GM12878 (cell line): ENCODE measurements at regions not wholly inside any gene's neighbourhood (a gene's known extent, or its start where the extent isn't known, plus 50 kb on each side); places are given as distances from the start of the nearest gene placed in this dataset.

Experiments
- ATAC-seq: fragments of 200-7000 bp; cut with Tn5 transposase; 3 replicates; pipeline ENCODE4 v1.9.1; 2020; ENCODE audit warnings: mild to moderate bottlenecking, moderate library complexity
- BruUV-seq: library from RNA; stranded (reverse); fragments of 400-500 nt; replicated peaks from 2 replicates; lab custom pipeline; 2021; lab: Mats Ljungman, UMichigan
- CTCF ChIA-PET: fragments of 300-600 bp; sonication (Branson Sonifier 250); formaldehyde crosslinking; extraction: SDS; loops from one replicate; lab custom pipeline; 2021; ENCODE audit warnings: inconsistent platforms; lab: Yijun Ruan, JAX
- POLR2A ChIA-PET: fragments of 350-600 bp; formaldehyde crosslinking; extraction: SDS; loops from one replicate; lab custom pipeline; 2021; ENCODE audit warnings: inconsistent platforms; lab: Charles Lee
- RAD21 ChIA-PET: fragments of 300-600 bp; sonication (Branson Sonifier 250); formaldehyde crosslinking; loops from one replicate; lab custom pipeline; 2023; ENCODE audit warnings: antibody characterized with exemption; ENCODE audit not compliant: unreplicated experiment; lab: Charles Lee
- SMC1A ChIA-PET: fragments of 300-600 bp; sonication (Branson Sonifier 250); formaldehyde crosslinking; loops from one replicate; lab custom pipeline; 2023; ENCODE audit not compliant: unreplicated experiment, uncharacterized antibody; lab: Charles Lee
- DNase-seq: peaks from one replicate; pipeline ENCODE4 v3.0.0-alpha.2; 2011; ENCODE audit warnings: low read depth, low spot score
- FAIRE-seq: peaks from 3 replicates; lab custom pipeline; 2011; peaks lifted over from hg19 to GRCh38; lab: Jason Lieb, UNC
- H2AFZ ChIP-seq: 2 replicates; pipeline ENCODE4 v1.6.0; 2011; ENCODE audit warnings: low read depth, low read length, control low read depth; ENCODE audit not compliant: control insufficient read depth
- H3K27ac ChIP-seq: 2 replicates; pipeline ENCODE4 v1.5.1; 2011; ENCODE audit warnings: control low read depth; ENCODE audit not compliant: control insufficient read depth, insufficient read depth
- H3K27me3 ChIP-seq, 2 experiments: replicated peaks in 1 of 2; 2 replicates each; pipeline versions ENCODE4 v1.6.0 to v1.6.1; 2011; ENCODE audit warnings: low read length in 1 of 2; ENCODE audit not compliant: control insufficient read depth in 2 of 2, insufficient read depth in 2 of 2
- H3K36me3 ChIP-seq, 2 experiments: 2 replicates each; pipeline ENCODE4 v1.5.1; 2011; ENCODE audit warnings: low read length in 1 of 2; ENCODE audit not compliant: control insufficient read depth in 2 of 2, insufficient read depth in 2 of 2
- H3K4me1 ChIP-seq: 2 replicates; pipeline ENCODE4 v1.6.1; 2011; ENCODE audit warnings: mild to moderate bottlenecking, low read length, moderate library complexity, mixed read lengths; ENCODE audit not compliant: control insufficient read depth, insufficient read depth
- H3K4me2 ChIP-seq: 2 replicates; pipeline ENCODE4 v1.6.0; 2011; ENCODE audit warnings: control low read depth; ENCODE audit not compliant: control insufficient read depth, insufficient read depth
- H3K4me3 ChIP-seq: fragments of 200-600 bp; sonication (generic); 2 replicates; pipeline ENCODE4 v1.5.1; 2016
- H3K79me2 ChIP-seq: 2 replicates; pipeline ENCODE4 v1.6.0; 2011; ENCODE audit warnings: low read length; ENCODE audit not compliant: control insufficient read depth, insufficient read depth
- H3K9ac ChIP-seq: 2 replicates; pipeline ENCODE4 v1.8.0; 2011; ENCODE audit warnings: low read length, control low read depth, mixed read lengths; ENCODE audit not compliant: control insufficient read depth, insufficient read depth
- H3K9me3 ChIP-seq: replicated peaks from 3 replicates; pipeline ENCODE4 v1.5.1; 2011; ENCODE audit warnings: mild to moderate bottlenecking, low read length; ENCODE audit not compliant: control insufficient read depth, insufficient read depth
- H4K20me1 ChIP-seq: 2 replicates; pipeline ENCODE4 v1.6.0; 2011; ENCODE audit not compliant: control insufficient read depth, insufficient read depth
- BACH1 ChIP-seq: fragments of 450-650 bp; IDR thresholded peaks from 2 replicates; pipeline ENCODE4 v1.6.1; 2017; ENCODE audit warnings: mild to moderate bottlenecking, borderline replicate concordance
- CEBPB ChIP-seq, 2 experiments: fragments of 150-350 bp in 1 of 2; IDR thresholded peaks; 2 replicates each; pipeline ENCODE4 v1.6.1; 2012 to 2014; ENCODE audit warnings: low read depth in 2 of 2, low read length in 2 of 2, borderline replicate concordance in 1 of 2, inconsistent platforms in 1 of 2
- MEF2A ChIP-seq: IDR thresholded peaks from 2 replicates; pipeline ENCODE4 v1.6.1; 2011; ENCODE audit warnings: low read depth, mild to moderate bottlenecking, low read length, moderate library complexity; ENCODE audit not compliant: insufficient read depth
- MTA3 ChIP-seq: IDR thresholded peaks from 2 replicates; pipeline ENCODE4 v1.6.1; 2012; ENCODE audit warnings: low read length, inconsistent platforms, borderline replicate concordance
- NFYA ChIP-seq: IDR thresholded peaks from 2 replicates; pipeline ENCODE4 v1.6.1; 2011; ENCODE audit warnings: low read depth, mild to moderate bottlenecking, low read length, improper control_type of control experiment, borderline replicate concordance
- NRF1 ChIP-seq: conservative IDR thresholded peaks from 2 replicates; pipeline ENCODE4 v1.6.1; 2011; ENCODE audit warnings: mild to moderate bottlenecking, low read depth, low read length, improper control_type of control experiment
- POLR2AphosphoS2 ChIP-seq: IDR thresholded peaks from 2 replicates; pipeline ENCODE4 v1.6.1; 2011; ENCODE audit warnings: low read depth, mild to moderate bottlenecking, low read length, improper control_type of control experiment, moderate library complexity
- RAD51 ChIP-seq: fragments of 450-650 bp; IDR thresholded peaks from 2 replicates; pipeline ENCODE4 v1.6.1; 2016; ENCODE audit warnings: moderate library complexity, mild to moderate bottlenecking, inconsistent platforms
- RFX5 ChIP-seq: IDR thresholded peaks from 2 replicates; pipeline ENCODE4 v1.6.1; 2011; ENCODE audit warnings: low read depth, low read length, improper control_type of control experiment
- SMARCA5 ChIP-seq: fragments of 450-650 bp; IDR thresholded peaks from 2 replicates; pipeline ENCODE4 v1.6.1; 2017; ENCODE audit warnings: mild to moderate bottlenecking
- TCF3 ChIP-seq: IDR thresholded peaks from 2 replicates; pipeline ENCODE4 v1.6.1; 2012; ENCODE audit warnings: low read depth, mild to moderate bottlenecking, low read length, borderline replicate concordance; ENCODE audit not compliant: insufficient read depth
- TCF7 ChIP-seq: IDR thresholded peaks from 2 replicates; pipeline ENCODE4 v1.6.1; 2014; ENCODE audit warnings: antibody characterized with exemption, borderline replicate concordance
- ZBTB33 ChIP-seq: fragments of 450-650 bp; IDR thresholded peaks from 2 replicates; pipeline ENCODE4 v1.6.1; 2017; ENCODE audit warnings: mild to moderate bottlenecking
- ZNF24 ChIP-seq: fragments of 450-650 bp; IDR thresholded peaks from 2 replicates; pipeline ENCODE4 v1.6.1; 2017; ENCODE audit warnings: antibody characterized with exemption, mild to moderate bottlenecking
- WGBS: methylation state at CpG from one replicate; pipeline ENCODE4 v1.1.6; 2016; ENCODE audit warnings: low lambda C conversion rate; ENCODE audit not compliant: insufficient replicate concordance, insufficient coverage; ENCODE audit errors: missing lambda C conversion rate; 5-methylcytosine and 5-hydroxymethylcytosine counted together
- in situ Hi-C: fragments of 300-500 bp; cut with MboI; formaldehyde crosslinking; loops from 9 replicates; pipeline ENCODE4 v1.14.3; 2018; ENCODE audit warnings: mixed read lengths
- intact Hi-C: fragments of 100-400 bp; cut with micrococcal nuclease; formaldehyde crosslinking; loops from one replicate; pipeline ENCODE4 v1.14.2; 2022; ENCODE audit not compliant: unreplicated experiment
- TF ChIP-seq, protein P1 (sequence below), 3 experiments: IDR thresholded peaks in 2 of 3; conservative IDR thresholded peaks in 1 of 3; 2 replicates each; pipeline ENCODE4 v1.5.1; 2011; ENCODE audit warnings: low read depth in 3 of 3, low read length in 3 of 3, mild to moderate bottlenecking in 3 of 3, control low read depth in 2 of 3, moderate library complexity in 2 of 3, inconsistent platforms in 1 of 3, mixed read lengths in 1 of 3; ENCODE audit not compliant: control insufficient read depth in 2 of 3, insufficient read depth in 1 of 3; ENCODE audit errors: extremely low read depth in 1 of 3
- TF ChIP-seq, protein P2 (sequence below): IDR thresholded peaks from 2 replicates; pipeline ENCODE4 v1.6.1; 2012; ENCODE audit warnings: low read length, inconsistent platforms

GRCh38 chr5:154611341-154611767 lies 133.3 kb upstream of the HAND1 start:
- H3K4me3 ChIP-seq = no peak overlapping the region
- peaks cover 4 to 7% of the 10 kb centered on the region in 2 experiments; a peak in 3 of 4 replicates for H3K27me3 ChIP-seq
- no peaks in the 10 kb centered on the region for H3K9me3 ChIP-seq
- H4K20me1 ChIP-seq = no peaks in the 10 kb centered on the region
- ChIA-PET SMC1A (interaction anchor here (0.9 to 8.8 kb wide), 3 partner anchors 37 to 536 kb away, joined by 3 to 81 read pairs (median 3); no protein-coding TSS in a partner anchor), CTCF (interaction anchor here (0.7 to 10.0 kb wide), 9 partner anchors 20 to 539 kb away, joined by 3 to 121 read pairs (median 4); no protein-coding TSS in a partner anchor), RAD21 (interaction anchor here (1.2 to 5.6 kb wide), 3 partner anchors 36 to 539 kb away, joined by 3 to 52 read pairs (median 4); no protein-coding TSS in a partner anchor), POLR2A (no interaction called here)
- no peak overlapping the region for H3K9ac ChIP-seq
- H3K79me2 ChIP-seq = no peaks in the 10 kb centered on the region
- H3K4me1 ChIP-seq = peaks cover 12% of the 10 kb centered on the region
- H3K27ac ChIP-seq = no peak overlapping the region
- peak overlapping the region; percentile 35; the same call in 1 of the 2 replicates for H2AFZ ChIP-seq
- WGBS = 15% methylated on average over 23 of the region's 23 CpGs
- no TSS peak for BruUV-seq
- no peaks in the 10 kb centered on the region for H3K36me3 ChIP-seq
- DNase-seq (no peak), ATAC-seq (no peak), FAIRE-seq (no peak)
- in situ Hi-C loops = no loop called here
- intact Hi-C loops = loop anchor here (2.0 to 5.0 kb wide), 2 partner anchors 89 to 189 kb away; no protein-coding TSS in a partner anchor
- H3K4me2 ChIP-seq = peak overlapping the region; percentile 83
- TF ChIP-seq ZBTB33 = no peak
- no peak for TF ChIP-seq TCF3
- no peak for TF ChIP-seq CEBPB (IDR thresholded peaks at IDR 0.05; ENCODE audit: borderline replicate concordance in 1 of 2, low read depth in 2 of 2, low read length in 2 of 2)
- TF ChIP-seq, protein P1, sequence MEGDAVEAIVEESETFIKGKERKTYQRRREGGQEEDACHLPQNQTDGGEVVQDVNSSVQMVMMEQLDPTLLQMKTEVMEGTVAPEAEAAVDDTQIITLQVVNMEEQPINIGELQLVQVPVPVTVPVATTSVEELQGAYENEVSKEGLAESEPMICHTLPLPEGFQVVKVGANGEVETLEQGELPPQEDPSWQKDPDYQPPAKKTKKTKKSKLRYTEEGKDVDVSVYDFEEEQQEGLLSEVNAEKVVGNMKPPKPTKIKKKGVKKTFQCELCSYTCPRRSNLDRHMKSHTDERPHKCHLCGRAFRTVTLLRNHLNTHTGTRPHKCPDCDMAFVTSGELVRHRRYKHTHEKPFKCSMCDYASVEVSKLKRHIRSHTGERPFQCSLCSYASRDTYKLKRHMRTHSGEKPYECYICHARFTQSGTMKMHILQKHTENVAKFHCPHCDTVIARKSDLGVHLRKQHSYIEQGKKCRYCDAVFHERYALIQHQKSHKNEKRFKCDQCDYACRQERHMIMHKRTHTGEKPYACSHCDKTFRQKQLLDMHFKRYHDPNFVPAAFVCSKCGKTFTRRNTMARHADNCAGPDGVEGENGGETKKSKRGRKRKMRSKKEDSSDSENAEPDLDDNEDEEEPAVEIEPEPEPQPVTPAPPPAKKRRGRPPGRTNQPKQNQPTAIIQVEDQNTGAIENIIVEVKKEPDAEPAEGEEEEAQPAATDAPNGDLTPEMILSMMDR (IDR thresholded peaks at IDR 0.05 in 2 of 3, conservative IDR thresholded peaks at IDR 0.05 in 1 of 3; ENCODE audit: control insufficient read depth in 2 of 3, extremely low read depth in 1 of 3, insufficient read depth in 1 of 3, low read depth in 3 of 3, low read length in 3 of 3) = no peak
- no peak for TF ChIP-seq POLR2AphosphoS2
- no peak for TF ChIP-seq BACH1
- TF ChIP-seq, protein P2, sequence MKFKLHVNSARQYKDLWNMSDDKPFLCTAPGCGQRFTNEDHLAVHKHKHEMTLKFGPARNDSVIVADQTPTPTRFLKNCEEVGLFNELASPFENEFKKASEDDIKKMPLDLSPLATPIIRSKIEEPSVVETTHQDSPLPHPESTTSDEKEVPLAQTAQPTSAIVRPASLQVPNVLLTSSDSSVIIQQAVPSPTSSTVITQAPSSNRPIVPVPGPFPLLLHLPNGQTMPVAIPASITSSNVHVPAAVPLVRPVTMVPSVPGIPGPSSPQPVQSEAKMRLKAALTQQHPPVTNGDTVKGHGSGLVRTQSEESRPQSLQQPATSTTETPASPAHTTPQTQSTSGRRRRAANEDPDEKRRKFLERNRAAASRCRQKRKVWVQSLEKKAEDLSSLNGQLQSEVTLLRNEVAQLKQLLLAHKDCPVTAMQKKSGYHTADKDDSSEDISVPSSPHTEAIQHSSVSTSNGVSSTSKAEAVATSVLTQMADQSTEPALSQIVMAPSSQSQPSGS = no peak
- no peak for TF ChIP-seq RAD51
- no peak for TF ChIP-seq NFYA
- no peak for TF ChIP-seq MTA3
- no peak for TF ChIP-seq ZNF24
- TF ChIP-seq SMARCA5 = no peak
- TF ChIP-seq RFX5 = no peak
- no peak for TF ChIP-seq MEF2A
- no peak for TF ChIP-seq TCF7
- TF ChIP-seq NRF1 = no peak
